Gastroesophageal sphincter (tissue), 4 donors: ENCODE measurements at regions not wholly inside any gene's neighbourhood (a gene's known extent, or its start where the extent isn't known, plus 50 kb on each side); places are given as distances from the start of the nearest gene placed in this dataset.

ENCODE experiments used
- ATAC-seq: fragments of 150-250 bp; one replicate; pipeline ENCODE4 v1.9.1; 2016; ENCODE audit warnings: mild to moderate bottlenecking, moderate library complexity
- H3K27ac ChIP-seq, 4 donors: fragments of 200-600 bp; sonication (generic) in 3 of 4; 1 replicate in 3 of 4; 2 replicates in 1 of 4; pipeline ENCODE4 v1.5.1; 2016 to 2019
- H3K27me3 ChIP-seq: fragments of 200-600 bp; sonication (generic); one replicate; pipeline ENCODE4 v1.5.1; 2019
- H3K36me3 ChIP-seq, 2 donors: fragments of 200-600 bp; sonication (generic); one replicate each; pipeline ENCODE4 v1.5.1; 2019; ENCODE audit warnings: control low read depth in 1 of 2
- H3K4me1 ChIP-seq, 3 donors: fragments of 200-600 bp; sonication (generic); 1 replicate in 2 of 3; 2 replicates in 1 of 3; pipeline ENCODE4 v1.5.1; 2016 to 2019; ENCODE audit warnings: control low read depth in 2 of 3
- H3K4me3 ChIP-seq, 2 donors: fragments of 200-600 bp; sonication (generic); one replicate each; pipeline ENCODE4 v1.5.1; 2019; ENCODE audit warnings: mild to moderate bottlenecking in 1 of 2, moderate library complexity in 1 of 2
- H3K9me3 ChIP-seq, 3 donors: fragments of 200-600 bp; sonication (generic); one replicate each; pipeline ENCODE4 v1.5.1; 2017 to 2019; ENCODE audit warnings: control low read depth in 2 of 3
- CTCF ChIP-seq, 4 experiments: fragments of 200-600 bp in 2 of 4; fragments of 450-650 bp in 2 of 4; sonication (generic) in 1 of 4; IDR thresholded peaks; one replicate each; pipeline ENCODE4 v1.5.1; 2017 to 2019; ENCODE audit warnings: antibody characterized with exemption in 4 of 4, mild to moderate bottlenecking in 2 of 4, moderate library complexity in 2 of 4
- EP300 ChIP-seq: sonication (generic); formaldehyde crosslinking; IDR thresholded peaks from one replicate; pipeline ENCODE4 v1.6.1; 2017; ENCODE audit warnings: antibody characterized with exemption, mild to moderate bottlenecking
- POLR2A ChIP-seq, 2 donors: fragments of 450-650 bp; IDR thresholded peaks; one replicate each; pipeline ENCODE4 v1.6.1; 2017; ENCODE audit warnings: antibody characterized with exemption in 2 of 2, mild to moderate bottlenecking in 2 of 2, moderate library complexity in 1 of 2
- POLR2AphosphoS5 ChIP-seq: sonication (generic); formaldehyde crosslinking; IDR thresholded peaks from one replicate; pipeline ENCODE4 v1.6.1; 2017; ENCODE audit warnings: antibody characterized with exemption
- WGBS, 2 donors: methylation state at CpG; one replicate each; pipeline ENCODE4 v1.1.5; 2018; ENCODE audit warnings: low coverage in 1 of 2; 5-methylcytosine and 5-hydroxymethylcytosine counted together

- Histone ChIP-seq H3K9me3 (peaks cover 0 to 7% (median 0%) of the 10 kb centered on the region in 3 donors), H3K27me3 (no peaks in the 10 kb centered on the region), H3K4me1 (no peaks in the 10 kb centered on the region), H3K27ac (no peak overlapping the region), H3K36me3 (no peaks in the 10 kb centered on the region), H3K4me3 (no peak overlapping the region)
- ATAC-seq = no peak
- TF ChIP-seq CTCF (IDR thresholded peaks at IDR 0.05) = no peak
- no peak for TF ChIP-seq EP300
- no peak for TF ChIP-seq POLR2A (IDR thresholded peaks at IDR 0.05)
- TF ChIP-seq POLR2AphosphoS5 = no peak
- 66 to 71% methylated on average over 2 of the region's 2 CpGs for WGBS, 2 donors
Measured at GRCh38 chr4:185892165-185892564, 80.2 kb upstream of the SORBS2 start.

GRCh38 chr4:185893500-185893899 is 81.5 kb upstream of the SORBS2 start:
- H3K36me3 ChIP-seq = no peaks in the 10 kb centered on the region
- peaks cover 0 to 7% (median 0%) of the 10 kb centered on the region in 3 donors for H3K9me3 ChIP-seq
- no peak for TF ChIP-seq CTCF (IDR thresholded peaks at IDR 0.05)
- TF ChIP-seq POLR2AphosphoS5 = no peak
- TF ChIP-seq EP300 = no peak
- TF ChIP-seq POLR2A (IDR thresholded peaks at IDR 0.05) = no peak
- no peaks in the 10 kb centered on the region for H3K27me3 ChIP-seq
- H3K4me1 ChIP-seq = no peaks in the 10 kb centered on the region
- WGBS, 2 donors = 90 to 94% methylated on average over 4 of the region's 4 CpGs
- no peak overlapping the region for H3K4me3 ChIP-seq
- H3K27ac ChIP-seq = no peak overlapping the region
- no peak for ATAC-seq

- Histone ChIP-seq H3K36me3 (no peaks in the 10 kb centered on the region), H3K4me3 (no peak overlapping the region), H3K27me3 (no peaks in the 10 kb centered on the region), H3K4me1 (no peaks in the 10 kb centered on the region), H3K9me3 (peaks cover 0 to 7% (median 0%) of the 10 kb centered on the region in 3 donors), H3K27ac (no peak overlapping the region)
- WGBS, 2 donors = 68 to 88% methylated on average over 2 to 3 of the region's 4 CpGs
- ATAC-seq = no peak
- TF ChIP-seq POLR2AphosphoS5 = no peak
- TF ChIP-seq POLR2A (IDR thresholded peaks at IDR 0.05) = no peak
- TF ChIP-seq EP300 = no peak
- no peak for TF ChIP-seq CTCF (IDR thresholded peaks at IDR 0.05)
Measured at GRCh38 chr4:185894481-185894880, 82.5 kb upstream of the SORBS2 start.

GRCh38 chr4:185895351-185895750 is 83.4 kb upstream of the SORBS2 start:
- 94 to 100% methylated on average over 2 to 7 of the region's 14 CpGs for WGBS, 2 donors

More at GRCh38 chr4:185895351-185895750, 83.4 kb upstream of the SORBS2 start:
- TF ChIP-seq CTCF (IDR thresholded peaks at IDR 0.05) = no peak
- TF ChIP-seq POLR2AphosphoS5 = no peak
- no peak for TF ChIP-seq POLR2A (IDR thresholded peaks at IDR 0.05)
- TF ChIP-seq EP300 = no peak
- Histone ChIP-seq H3K9me3 (peaks cover 0 to 7% (median 0%) of the 10 kb centered on the region in 3 donors), H3K27ac (no peak overlapping the region), H3K27me3 (no peaks in the 10 kb centered on the region), H3K4me3 (no peak overlapping the region), H3K4me1 (no peaks in the 10 kb centered on the region), H3K36me3 (no peaks in the 10 kb centered on the region)
- ATAC-seq = no peak
